DND-41 (cell line): ENCODE measurements at regions not wholly inside any gene's neighbourhood (a gene's known extent, or its start where the extent isn't known, plus 50 kb on each side); places are given as distances from the start of the nearest gene placed in this dataset.

Experiments
- ATAC-seq: fragments of 200-7000 bp; cut with Tn5 transposase; 3 replicates; pipeline ENCODE4 v1.9.1; 2021; ENCODE audit warnings: low read depth; ENCODE audit not compliant: insufficient read depth
- DNase-seq: peaks from one replicate; pipeline ENCODE4 v3.0.0-alpha.2; 2020
- H2AFZ ChIP-seq: 2 replicates; pipeline ENCODE4 v1.6.0; 2012; ENCODE audit warnings: low read depth, low read length
- H3K27ac ChIP-seq: 2 replicates; pipeline ENCODE4 v1.5.1; 2012; ENCODE audit warnings: low read length, inconsistent platforms
- H3K27me3 ChIP-seq: fragments of 200-600 bp; sonication (generic); 2 replicates; pipeline ENCODE4 v1.6.0; 2012; ENCODE audit warnings: low read length, mild to moderate bottlenecking, inconsistent platforms; ENCODE audit not compliant: insufficient read depth, poor library complexity
- H3K36me3 ChIP-seq: 2 replicates; pipeline ENCODE4 v1.5.1; 2012; ENCODE audit warnings: low read length, inconsistent platforms; ENCODE audit not compliant: insufficient read depth
- H3K4me1 ChIP-seq: 2 replicates; pipeline ENCODE4 v1.5.1; 2012; ENCODE audit warnings: mild to moderate bottlenecking, low read length; ENCODE audit not compliant: insufficient read depth
- H3K4me2 ChIP-seq: 2 replicates; pipeline ENCODE4 v1.6.0; 2012; ENCODE audit warnings: mild to moderate bottlenecking, moderate library complexity, low read length, inconsistent platforms; ENCODE audit not compliant: insufficient read depth
- H3K4me3 ChIP-seq, 2 experiments: fragments of 200-600 bp in 1 of 2; shearing (Covaris generic) in 1 of 2; 2 replicates each; pipeline ENCODE4 v1.5.1; 2012 to 2016; ENCODE audit warnings: inconsistent platforms in 2 of 2, low read length in 2 of 2, mild to moderate bottlenecking in 2 of 2, low read depth in 1 of 2, moderate library complexity in 1 of 2
- H3K79me2 ChIP-seq: 2 replicates; pipeline ENCODE4 v1.6.0; 2012; ENCODE audit warnings: low read length, inconsistent platforms; ENCODE audit not compliant: insufficient read depth
- H3K9ac ChIP-seq: 2 replicates; pipeline ENCODE4 v1.6.0; 2012; ENCODE audit warnings: low read depth, mild to moderate bottlenecking, inconsistent platforms, low read length, moderate library complexity
- H3K9me3 ChIP-seq: 2 replicates; pipeline ENCODE4 v1.5.1; 2012; ENCODE audit warnings: low read length, moderate library complexity, mild to moderate bottlenecking, inconsistent platforms; ENCODE audit not compliant: insufficient read depth, severe bottlenecking
- H4K20me1 ChIP-seq: 2 replicates; pipeline ENCODE4 v1.6.0; 2012; ENCODE audit warnings: low read length; ENCODE audit not compliant: insufficient read depth
- CTCF ChIP-seq: IDR thresholded peaks from 2 replicates; pipeline ENCODE4 v1.5.1; 2012; ENCODE audit warnings: borderline replicate concordance, low read length, moderate library complexity, mild to moderate bottlenecking; ENCODE audit not compliant: poor library complexity, severe bottlenecking; ENCODE audit errors: extremely low read depth
- EZH2 ChIP-seq: IDR thresholded peaks from 3 replicates; pipeline ENCODE4 v1.6.1; 2012; ENCODE audit warnings: borderline replicate concordance, low read depth, mild to moderate bottlenecking, moderate library complexity, low read length, inconsistent platforms; ENCODE audit not compliant: severe bottlenecking

- ATAC-seq = no peak
- Histone ChIP-seq H3K4me1 (peaks cover 26% of the 10 kb centered on the region), H3K4me2 (no peak overlapping the region)
These were observed 148.6 kb upstream of the LEF1 start for GRCh38 chr4:108317377-108317776.

GRCh38 chr4:108315694-108316093, 147.0 kb upstream of the LEF1 start:
- no peaks in the 10 kb centered on the region for H3K36me3 ChIP-seq
- no peaks in the 10 kb centered on the region for H3K27me3 ChIP-seq
- no peak overlapping the region for H3K9ac ChIP-seq
- H3K79me2 ChIP-seq = no peaks in the 10 kb centered on the region
- peak overlapping the region; percentile 23; the same call in 1 of the 2 replicates for H3K27ac ChIP-seq
- no peaks in the 10 kb centered on the region for H4K20me1 ChIP-seq
- no peak for ATAC-seq
- peaks cover under 1% of the 10 kb centered on the region for H3K9me3 ChIP-seq
- H3K4me2 ChIP-seq = no peak overlapping the region
- peaks cover 26% of the 10 kb centered on the region for H3K4me1 ChIP-seq
- no peak for DNase-seq
- H2AFZ ChIP-seq = no peak overlapping the region
- TF ChIP-seq CTCF (no peak), EZH2 (no peak)
- no peak overlapping the region for H3K4me3 ChIP-seq

More at GRCh38 chr4:108317377-108317776, 148.6 kb upstream of the LEF1 start:
- no peak overlapping the region for H3K9ac ChIP-seq
- no peaks in the 10 kb centered on the region for H3K9me3 ChIP-seq
- no peak overlapping the region for H3K4me3 ChIP-seq
- DNase-seq = no peak
- no peaks in the 10 kb centered on the region for H3K27me3 ChIP-seq
- H4K20me1 ChIP-seq = no peaks in the 10 kb centered on the region
- H3K36me3 ChIP-seq = no peaks in the 10 kb centered on the region
- H3K79me2 ChIP-seq = no peaks in the 10 kb centered on the region
- TF ChIP-seq CTCF = no peak
- no peak for TF ChIP-seq EZH2
- no peak overlapping the region for H3K27ac ChIP-seq
- no peak overlapping the region for H2AFZ ChIP-seq

GRCh38 chr4:108314900-108315589, 146.3 kb upstream of the LEF1 start:
- Histone ChIP-seq H3K9me3 (peaks cover 7% of the 10 kb centered on the region), H3K4me3 (no peak overlapping the region)

More at GRCh38 chr4:108314900-108315589, 146.3 kb upstream of the LEF1 start:
- no peaks in the 10 kb centered on the region for H3K27me3 ChIP-seq
- H3K79me2 ChIP-seq = no peaks in the 10 kb centered on the region
- 0 out of 2 replicates have a peak, but pooled peaks cover 4% of the 10 kb centered on the region for H3K36me3 ChIP-seq
- H2AFZ ChIP-seq = no peak overlapping the region
- ATAC-seq (peak; percentile 50), DNase-seq (no peak)
- no peaks in the 10 kb centered on the region for H4K20me1 ChIP-seq
- H3K4me1 ChIP-seq = peaks cover 26% of the 10 kb centered on the region
- no peak overlapping the region for H3K9ac ChIP-seq
- peak overlapping the region; percentile 34 for H3K27ac ChIP-seq
- H3K4me2 ChIP-seq = no peak overlapping the region
- TF ChIP-seq EZH2 (no peak), CTCF (no peak)
